ENCODE measurements at regions not wholly inside any gene's neighbourhood (a gene's known extent, or its start where the extent isn't known, plus 50 kb on each side); places are given as distances from the start of the nearest gene placed in this dataset.

GRCh38 chr4:23337292-23337691 is 552.6 kb downstream of the PPARGC1A start:
- no peak for TF ChIP-seq CTCF (IDR thresholded peaks at IDR 0.05; ENCODE audit: poor library complexity, severe bottlenecking)
- TF ChIP-seq TAF1 (IDR thresholded peaks at IDR 0.05; ENCODE audit: low read depth): no peak
- no peak for TF ChIP-seq EP300 (conservative IDR thresholded peaks at IDR 0.05; ENCODE audit: poor library complexity, severe bottlenecking)
- TF ChIP-seq SMC3 (conservative IDR thresholded peaks at IDR 0.05; ENCODE audit: poor library complexity): no peak
- no peak for TF ChIP-seq EZH2 (IDR thresholded peaks at IDR 0.05; ENCODE audit: borderline replicate concordance, insufficient read depth, low read length, poor library complexity, severe bottlenecking)
- TF ChIP-seq REST (IDR thresholded peaks at IDR 0.05; ENCODE audit: borderline replicate concordance): no peak

Data from neural cell (in vitro differentiated cells).